Hepatocyte (in vitro differentiated cells): ENCODE measurements at regions not wholly inside any gene's neighbourhood (a gene's known extent, or its start where the extent isn't known, plus 50 kb on each side); places are given as distances from the start of the nearest gene placed in this dataset.

Experiments
- DNase-seq: peaks from one replicate; pipeline ENCODE4 v3.0.0-alpha.2; 2016; ENCODE audit warnings: low spot score
- H2AFZ ChIP-seq: fragments of 200-600 bp; sonication (generic); 2 replicates; pipeline ENCODE4 v1.6.0; 2016; ENCODE audit warnings: antibody characterized with exemption, mild to moderate bottlenecking
- H3K27ac ChIP-seq: fragments of 200-600 bp; sonication (generic); 2 replicates; pipeline ENCODE4 v1.5.1; 2016; ENCODE audit warnings: mild to moderate bottlenecking
- H3K27me3 ChIP-seq: fragments of 200-600 bp; sonication (generic); 2 replicates; pipeline ENCODE4 v1.6.1; 2016
- H3K36me3 ChIP-seq: fragments of 200-600 bp; sonication (generic); replicated peaks from 2 replicates; pipeline ENCODE4 v1.5.1; 2016; ENCODE audit warnings: low read depth; ENCODE audit not compliant: insufficient read depth
- H3K4me1 ChIP-seq: fragments of 200-600 bp; sonication (generic); 2 replicates; pipeline ENCODE4 v1.5.1; 2016; ENCODE audit warnings: mild to moderate bottlenecking, moderate library complexity; ENCODE audit not compliant: insufficient read depth
- H3K4me2 ChIP-seq: fragments of 200-600 bp; sonication (generic); 2 replicates; pipeline ENCODE4 v1.6.0; 2016
- H3K4me3 ChIP-seq: fragments of 200-600 bp; sonication (generic); 2 replicates; pipeline ENCODE4 v1.5.1; 2016; ENCODE audit warnings: mild to moderate bottlenecking
- H3K79me2 ChIP-seq: fragments of 200-600 bp; sonication (generic); 2 replicates; pipeline ENCODE4 v1.6.0; 2017; ENCODE audit warnings: mild to moderate bottlenecking
- H3K9me2 ChIP-seq: fragments of 200-600 bp; sonication (generic); replicated peaks from 2 replicates; pipeline ENCODE4 v1.6.0; 2017; ENCODE audit warnings: mild to moderate bottlenecking; ENCODE audit not compliant: insufficient read depth
- H3K9me3 ChIP-seq: fragments of 200-600 bp; sonication (generic); 2 replicates; pipeline ENCODE4 v1.5.1; 2016; ENCODE audit warnings: low read depth, mild to moderate bottlenecking
- H4K20me1 ChIP-seq: fragments of 200-600 bp; sonication (generic); 2 replicates; pipeline ENCODE4 v1.6.0; 2016; ENCODE audit warnings: mild to moderate bottlenecking; ENCODE audit not compliant: insufficient read depth, poor library complexity, severe bottlenecking
- EZH2 ChIP-seq: fragments of 200-600 bp; sonication (generic); IDR thresholded peaks from 2 replicates; pipeline ENCODE4 v1.6.1; 2016; ENCODE audit warnings: antibody characterized with exemption, mild to moderate bottlenecking, borderline replicate concordance
- EZH2phosphoT487 ChIP-seq: fragments of 200-600 bp; sonication (generic); IDR thresholded peaks from one replicate; pipeline ENCODE4 v1.6.1; 2018; ENCODE audit warnings: antibody characterized with exemption, mild to moderate bottlenecking, low read depth, moderate library complexity; ENCODE audit not compliant: unreplicated experiment, severe bottlenecking
- WGBS: methylation state at CpG from one replicate; pipeline ENCODE4 v1.1.6; 2016; ENCODE audit warnings: low lambda C conversion rate; ENCODE audit errors: missing lambda C conversion rate; 5-methylcytosine and 5-hydroxymethylcytosine counted together
- TF ChIP-seq, protein P1 (sequence below): fragments of 200-600 bp; sonication (generic); IDR thresholded peaks from 2 replicates; pipeline ENCODE4 v1.5.1; 2016; ENCODE audit warnings: antibody characterized with exemption, mild to moderate bottlenecking; ENCODE audit not compliant: poor library complexity

DNA sequence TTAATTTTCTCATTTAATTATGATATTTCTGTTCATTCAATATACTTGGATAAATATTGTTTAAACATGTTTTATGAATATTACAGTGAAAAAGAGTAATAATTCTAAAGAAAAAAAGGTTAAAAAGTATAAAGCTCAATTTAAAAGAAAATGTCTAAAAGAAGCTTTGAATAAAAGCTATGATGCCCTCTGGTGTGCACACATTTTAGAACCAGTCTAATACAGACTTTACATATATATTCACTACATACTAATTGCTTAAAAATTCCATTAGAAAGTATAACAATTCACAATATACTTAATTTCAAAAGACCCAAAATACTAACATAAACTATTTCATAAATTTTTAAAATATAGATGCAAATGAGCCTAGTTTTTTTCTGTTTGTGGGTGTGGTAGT is 909.1 kb upstream of the ROBO1 start:
- no peaks in the 10 kb centered on the region for H3K79me2 ChIP-seq
- no peaks in the 10 kb centered on the region for H3K27me3 ChIP-seq
- no peaks in the 10 kb centered on the region for H3K36me3 ChIP-seq
- H3K27ac ChIP-seq, result no peak overlapping the region
- no peaks in the 10 kb centered on the region for H4K20me1 ChIP-seq
- no peaks in the 10 kb centered on the region for H3K4me1 ChIP-seq
- no peak overlapping the region for H2AFZ ChIP-seq
- no peak overlapping the region for H3K4me3 ChIP-seq
- no peak for DNase-seq
- H3K9me3 ChIP-seq, result no peaks in the 10 kb centered on the region
- TF ChIP-seq, protein P1, sequence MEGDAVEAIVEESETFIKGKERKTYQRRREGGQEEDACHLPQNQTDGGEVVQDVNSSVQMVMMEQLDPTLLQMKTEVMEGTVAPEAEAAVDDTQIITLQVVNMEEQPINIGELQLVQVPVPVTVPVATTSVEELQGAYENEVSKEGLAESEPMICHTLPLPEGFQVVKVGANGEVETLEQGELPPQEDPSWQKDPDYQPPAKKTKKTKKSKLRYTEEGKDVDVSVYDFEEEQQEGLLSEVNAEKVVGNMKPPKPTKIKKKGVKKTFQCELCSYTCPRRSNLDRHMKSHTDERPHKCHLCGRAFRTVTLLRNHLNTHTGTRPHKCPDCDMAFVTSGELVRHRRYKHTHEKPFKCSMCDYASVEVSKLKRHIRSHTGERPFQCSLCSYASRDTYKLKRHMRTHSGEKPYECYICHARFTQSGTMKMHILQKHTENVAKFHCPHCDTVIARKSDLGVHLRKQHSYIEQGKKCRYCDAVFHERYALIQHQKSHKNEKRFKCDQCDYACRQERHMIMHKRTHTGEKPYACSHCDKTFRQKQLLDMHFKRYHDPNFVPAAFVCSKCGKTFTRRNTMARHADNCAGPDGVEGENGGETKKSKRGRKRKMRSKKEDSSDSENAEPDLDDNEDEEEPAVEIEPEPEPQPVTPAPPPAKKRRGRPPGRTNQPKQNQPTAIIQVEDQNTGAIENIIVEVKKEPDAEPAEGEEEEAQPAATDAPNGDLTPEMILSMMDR, result peak; percentile 47
- TF ChIP-seq EZH2 (no peak), EZH2phosphoT487 (no peak)
- no peak overlapping the region for H3K4me2 ChIP-seq
- no peaks in the 10 kb centered on the region for H3K9me2 ChIP-seq

- Histone ChIP-seq H3K4me2 (no peak overlapping the region), H3K79me2 (no peaks in the 10 kb centered on the region), H3K4me1 (no peaks in the 10 kb centered on the region), H4K20me1 (no peaks in the 10 kb centered on the region), H2AFZ (no peak overlapping the region), H3K4me3 (no peak overlapping the region), H3K27ac (no peak overlapping the region), H3K27me3 (no peaks in the 10 kb centered on the region), H3K36me3 (no peaks in the 10 kb centered on the region), H3K9me2 (no peaks in the 10 kb centered on the region), H3K9me3 (no peaks in the 10 kb centered on the region)
- TF ChIP-seq EZH2, result no peak
- TF ChIP-seq EZH2phosphoT487, result no peak
- TF ChIP-seq, protein P1, result no peak
- no peak for DNase-seq
- WGBS, result 73% methylated on average over 2 of the region's 2 CpGs
Measured at GRCh38 chr3:80676261-80676660, 908.5 kb upstream of the ROBO1 start.

GRCh38 chr3:80675790-80676189 is 908.0 kb upstream of the ROBO1 start:
- Histone ChIP-seq H3K9me3 (no peaks in the 10 kb centered on the region), H2AFZ (no peak overlapping the region), H3K79me2 (no peaks in the 10 kb centered on the region), H3K27ac (no peak overlapping the region), H3K4me1 (no peaks in the 10 kb centered on the region), H3K9me2 (no peaks in the 10 kb centered on the region), H3K4me2 (no peak overlapping the region), H4K20me1 (no peaks in the 10 kb centered on the region), H3K4me3 (no peak overlapping the region), H3K36me3 (no peaks in the 10 kb centered on the region), H3K27me3 (no peaks in the 10 kb centered on the region)
- TF ChIP-seq, protein P1, result no peak
- no peak for TF ChIP-seq EZH2
- TF ChIP-seq EZH2phosphoT487, result no peak
- 82% methylated on average over 4 of the region's 4 CpGs for WGBS
- DNase-seq, result no peak
